Lower leg skin (tissue), 4 donors: ENCODE measurements at regions not wholly inside any gene's neighbourhood (a gene's known extent, or its start where the extent isn't known, plus 50 kb on each side); places are given as distances from the start of the nearest gene placed in this dataset.

Experiments used
- DNase-seq, 2 donors: peaks; one replicate each; pipeline ENCODE4 v3.0.0-alpha.2; 2019; ENCODE audit warnings: low spot score in 2 of 2
- H3K4me3 ChIP-seq: fragments of 200-600 bp; sonication (generic); 2 replicates; pipeline ENCODE4 v1.5.1; 2017; ENCODE audit warnings: mild to moderate bottlenecking, low read depth; ENCODE audit not compliant: poor library complexity, severe bottlenecking
- CTCF ChIP-seq, 3 donors: fragments of 450-650 bp; IDR thresholded peaks; one replicate each; pipeline ENCODE4 v1.5.1; 2016; ENCODE audit warnings: antibody characterized with exemption in 3 of 3, mild to moderate bottlenecking in 3 of 3, moderate library complexity in 2 of 3
- POLR2A ChIP-seq, 2 donors: fragments of 450-650 bp; IDR thresholded peaks; one replicate each; pipeline ENCODE4 v1.6.1; 2016 to 2017; ENCODE audit warnings: antibody characterized with exemption in 2 of 2, mild to moderate bottlenecking in 1 of 2, moderate library complexity in 1 of 2
- WGBS, 2 donors: methylation state at CpG; one replicate each; pipeline ENCODE4 v1.1.5; 2018; 5-methylcytosine and 5-hydroxymethylcytosine counted together
- intact Hi-C: fragments of 100-400 bp; cut with DNase I; formaldehyde crosslinking; loops from one replicate; pipeline ENCODE4 v1.15.0; 2023; ENCODE audit warnings: low total_unique reads

DNA sequence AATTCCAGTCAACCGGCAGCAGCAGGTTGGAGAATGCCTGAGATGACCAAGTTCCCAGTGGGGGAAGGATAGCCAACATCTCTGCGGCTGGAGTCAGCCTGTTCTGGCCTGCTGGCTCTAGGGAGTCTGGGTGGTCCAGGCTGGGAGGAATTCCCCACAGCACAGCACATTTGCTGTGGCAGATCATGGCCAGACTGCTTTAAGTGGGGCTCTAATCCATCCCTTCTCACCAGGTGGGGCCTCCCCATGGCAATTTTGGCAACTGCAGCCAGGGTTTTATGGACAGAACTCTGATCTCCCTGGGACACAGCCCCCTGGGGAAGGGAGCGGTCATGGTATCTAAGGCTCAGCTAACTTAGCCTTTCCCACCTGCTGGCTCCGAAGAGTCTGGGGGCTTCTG, 226.1 kb downstream of the DTWD2 start:
- intact Hi-C loops, result no loop called here
- 92% methylated on average over 4 of the region's 4 CpGs for WGBS, 2 donors

DNA sequence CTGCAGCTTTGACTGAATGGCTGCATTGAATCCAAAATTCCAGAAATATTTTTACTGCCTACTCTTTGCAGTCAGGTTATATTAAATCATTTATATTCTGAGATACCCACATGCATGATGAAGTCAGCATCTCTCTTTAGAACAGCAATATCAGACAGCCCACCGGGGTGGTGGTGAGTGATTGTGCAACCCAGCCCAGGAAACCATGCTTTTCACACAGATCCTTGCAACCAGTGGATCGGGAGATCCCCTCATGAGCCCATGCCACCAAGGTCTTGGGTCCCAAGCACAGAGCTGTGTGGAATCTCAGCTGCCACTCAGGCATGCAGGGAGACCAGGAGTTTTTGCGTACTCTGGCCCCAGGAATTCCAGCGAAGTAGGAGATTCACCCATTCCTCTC, 226.5 kb downstream of the DTWD2 start:
- H3K4me3 ChIP-seq, result no peak overlapping the region
- WGBS, 2 donors, result 87 to 92% methylated on average over 4 of the region's 4 CpGs
- TF ChIP-seq CTCF (IDR thresholded peaks at IDR 0.05), result no peak
- no peak for TF ChIP-seq POLR2A (IDR thresholded peaks at IDR 0.05)
- intact Hi-C loops, result no loop called here
- DNase-seq, result no peak

More for the DNA sequence above, 226.1 kb downstream of the DTWD2 start:
- H3K4me3 ChIP-seq, result no peak overlapping the region
- DNase-seq, result no peak
- TF ChIP-seq POLR2A (IDR thresholded peaks at IDR 0.05) (no peak), CTCF (IDR thresholded peaks at IDR 0.05) (no peak)

- intact Hi-C loops, result no loop called here
- no peak overlapping the region for H3K4me3 ChIP-seq
- TF ChIP-seq POLR2A (IDR thresholded peaks at IDR 0.05), result no peak
- no peak for TF ChIP-seq CTCF (IDR thresholded peaks at IDR 0.05)
- DNase-seq, result no peak
- 92 to 93% methylated on average over 5 of the region's 5 CpGs for WGBS, 2 donors
These were observed 235.4 kb downstream of the DTWD2 start for GRCh38 chr5:118752969-118753368.

- TF ChIP-seq CTCF (IDR thresholded peaks at IDR 0.05), result no peak
- TF ChIP-seq POLR2A (IDR thresholded peaks at IDR 0.05), result no peak
- WGBS, 2 donors, result 93% methylated on average over 4 of the region's 4 CpGs
- intact Hi-C loops, result no loop called here
- no peak overlapping the region for H3K4me3 ChIP-seq
- DNase-seq, result no peak
These were observed 252.0 kb downstream of the DTWD2 start for GRCh38 chr5:118736396-118736795.

- TF ChIP-seq POLR2A (IDR thresholded peaks at IDR 0.05) (no peak), CTCF (IDR thresholded peaks at IDR 0.05) (no peak)
- 92 to 97% methylated on average over 3 of the region's 3 CpGs for WGBS, 2 donors
- intact Hi-C loops, result no loop called here
- no peak overlapping the region for H3K4me3 ChIP-seq
- no peak for DNase-seq
These were observed 255.0 kb downstream of the DTWD2 start for GRCh38 chr5:118733394-118733793.

GRCh38 chr5:118728191-118728590, 260.2 kb downstream of the DTWD2 start:
- 78 to 83% methylated on average over 2 of the region's 2 CpGs for WGBS, 2 donors
- intact Hi-C loops, result no loop called here
- no peak overlapping the region for H3K4me3 ChIP-seq
- TF ChIP-seq POLR2A (IDR thresholded peaks at IDR 0.05) (no peak), CTCF (IDR thresholded peaks at IDR 0.05) (no peak)
- DNase-seq, result no peak
